ENCODE measurements at regions not wholly inside any gene's neighbourhood (a gene's known extent, or its start where the extent isn't known, plus 50 kb on each side); places are given as distances from the start of the nearest gene placed in this dataset.

DNA sequence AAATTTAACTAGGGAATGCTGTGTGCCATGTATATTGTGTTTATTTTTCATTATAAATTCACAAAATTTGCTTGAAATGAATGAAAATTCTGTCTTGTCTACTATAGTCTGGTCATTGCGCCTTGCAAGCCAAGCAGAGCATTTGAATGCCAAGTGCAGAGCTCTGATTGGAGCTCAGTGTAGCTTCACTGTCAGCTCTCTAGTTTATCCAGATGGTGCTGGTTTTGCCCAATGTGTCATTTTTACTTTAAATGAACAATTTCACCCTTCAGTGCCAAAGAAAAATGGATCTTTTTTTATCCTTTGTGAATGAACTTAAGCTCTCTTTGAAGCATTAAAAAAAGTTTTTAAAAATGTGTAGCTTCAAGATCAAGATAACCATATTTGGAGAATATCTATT lies 225.6 kb upstream of the CACNA2D1 start:
- Histone ChIP-seq H3K4me1 (ENCODE audit: insufficient read depth, low read length) (no peaks in the 10 kb centered on the region), H3K79me2 (ENCODE audit: low read length) (no peaks in the 10 kb centered on the region), H3F3A (ENCODE audit: low read length, unreplicated experiment) (no peaks in the 10 kb centered on the region), H3K4me2 (ENCODE audit: low read length) (no peak overlapping the region), H3K9ac (ENCODE audit: low read length) (no peak overlapping the region), H3K4me3 (ENCODE audit: low read length) (no peak overlapping the region), H3K9me2 (replicated peaks; ENCODE audit: low read length) (no peaks in the 10 kb centered on the region), H3K36me3 (ENCODE audit: low read depth, low read length) (no peaks in the 10 kb centered on the region), H3K27ac (ENCODE audit: low read length) (no peak overlapping the region), H3K9me3 (ENCODE audit: low read length) (no peaks in the 10 kb centered on the region), H2AFZ (ENCODE audit: low read length) (no peak overlapping the region), H3K27me3 (ENCODE audit: low read length) (no peaks in the 10 kb centered on the region), H4K20me1 (ENCODE audit: low read length) (no peaks in the 10 kb centered on the region)
- no peak for DNase-seq
- intact Hi-C loops (cut with micrococcal nuclease): no loop called here
- ChIA-PET CTCF (no interaction called here), POLR2A (ENCODE audit: unreplicated experiment) (no interaction called here)
- ATAC-seq: no peak
- TF ChIP-seq CTCF (conservative IDR thresholded peaks at IDR 0.05; ENCODE audit: low read depth, low read length) (no peak), EZH2 (IDR thresholded peaks at IDR 0.05; ENCODE audit: low read length, unreplicated experiment) (no peak), EZH2phosphoT487 (IDR thresholded peaks at IDR 0.05; ENCODE audit: borderline replicate concordance, low read length) (no peak)
- BruUV-seq (replicated peaks): no TSS peak

DNA sequence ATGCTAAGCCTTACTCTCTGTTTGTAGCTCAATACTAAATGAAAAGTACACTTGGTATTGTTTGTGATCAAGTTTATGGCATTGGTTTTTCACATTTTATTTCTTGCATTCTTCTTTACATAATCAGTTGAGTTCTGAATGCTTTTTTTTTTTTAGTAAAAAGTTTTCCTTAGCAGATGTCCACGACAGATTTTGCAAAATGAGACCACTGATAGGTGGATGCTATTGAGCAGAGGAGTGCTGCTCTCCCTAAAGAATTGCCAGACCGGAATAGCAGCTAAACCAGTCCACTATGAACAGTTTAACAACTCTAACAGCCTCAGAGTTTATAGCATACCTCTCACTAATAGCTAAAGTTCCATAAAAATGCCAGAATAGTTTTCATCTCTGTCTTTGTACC lies 225.1 kb upstream of the CACNA2D1 start:
- intact Hi-C loops (cut with micrococcal nuclease): no loop called here
- no peak overlapping the region for H3K4me2 ChIP-seq (ENCODE audit: low read length)
- ChIA-PET CTCF (interaction anchor here (0.6 kb wide), 1 partner anchor 992 kb away, joined by 11 read pairs; no protein-coding TSS in a partner anchor), POLR2A (ENCODE audit: unreplicated experiment) (no interaction called here)
- H4K20me1 ChIP-seq (ENCODE audit: low read length): no peaks in the 10 kb centered on the region
- no peaks in the 10 kb centered on the region for H3K9me3 ChIP-seq (ENCODE audit: low read length)
- no peak overlapping the region for H2AFZ ChIP-seq (ENCODE audit: low read length)
- DNase-seq (no peak), ATAC-seq (no peak)
- no TSS peak for BruUV-seq (replicated peaks)
- no peaks in the 10 kb centered on the region for H3K9me2 ChIP-seq (replicated peaks; ENCODE audit: low read length)
- no peaks in the 10 kb centered on the region for H3K79me2 ChIP-seq (ENCODE audit: low read length)
- H3K36me3 ChIP-seq (ENCODE audit: low read depth, low read length): no peaks in the 10 kb centered on the region
- no peak overlapping the region for H3K9ac ChIP-seq (ENCODE audit: low read length)
- no peak overlapping the region for H3K27ac ChIP-seq (ENCODE audit: low read length)
- no peaks in the 10 kb centered on the region for H3K4me1 ChIP-seq (ENCODE audit: insufficient read depth, low read length)
- H3F3A ChIP-seq (ENCODE audit: low read length, unreplicated experiment): no peaks in the 10 kb centered on the region
- H3K4me3 ChIP-seq (ENCODE audit: low read length): no peak overlapping the region
- no peaks in the 10 kb centered on the region for H3K27me3 ChIP-seq (ENCODE audit: low read length)
- TF ChIP-seq CTCF (conservative IDR thresholded peaks at IDR 0.05; ENCODE audit: low read depth, low read length): no peak

DNA sequence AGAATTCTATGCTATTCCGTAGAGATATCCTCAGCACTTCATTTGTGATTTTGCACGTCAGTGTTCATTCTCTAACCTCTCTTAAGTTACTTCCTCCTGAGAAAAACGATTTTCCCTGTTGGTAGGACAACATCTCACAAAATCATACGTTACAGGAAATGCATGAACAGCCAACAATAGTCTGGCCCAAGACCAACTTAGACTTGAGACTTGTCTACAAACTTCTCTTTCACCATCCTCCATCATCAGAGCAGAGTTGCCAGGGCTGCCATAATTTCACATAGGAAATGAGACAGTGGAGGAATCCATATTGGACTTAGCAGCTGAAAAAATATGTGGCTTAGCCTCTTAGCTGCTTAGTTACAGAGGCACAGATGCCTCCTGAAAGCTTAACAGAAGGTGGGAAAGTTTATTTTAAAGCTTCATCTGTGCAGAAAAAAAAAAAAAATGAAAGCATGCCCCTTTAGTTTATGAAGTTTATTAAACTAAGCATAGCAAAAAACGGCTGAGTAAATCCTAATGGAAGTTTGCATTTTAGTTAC lies 222.5 kb upstream of the CACNA2D1 start:
- H3K9me3 ChIP-seq (ENCODE audit: low read length): no peaks in the 10 kb centered on the region
- H3K27ac ChIP-seq (ENCODE audit: low read length): no peak overlapping the region
- H4K20me1 ChIP-seq (ENCODE audit: low read length): no peaks in the 10 kb centered on the region
- intact Hi-C loops (cut with micrococcal nuclease): no loop called here
- no peak overlapping the region for H3K4me2 ChIP-seq (ENCODE audit: low read length)
- no peak overlapping the region for H3K9ac ChIP-seq (ENCODE audit: low read length)
- ChIA-PET POLR2A (ENCODE audit: unreplicated experiment) (no interaction called here), CTCF (no interaction called here)
- no TSS peak for BruUV-seq (replicated peaks)
- H2AFZ ChIP-seq (ENCODE audit: low read length): no peak overlapping the region
- no peaks in the 10 kb centered on the region for H3K4me1 ChIP-seq (ENCODE audit: insufficient read depth, low read length)
- no peaks in the 10 kb centered on the region for H3K79me2 ChIP-seq (ENCODE audit: low read length)
- no peaks in the 10 kb centered on the region for H3K36me3 ChIP-seq (ENCODE audit: low read depth, low read length)
- H3K4me3 ChIP-seq (ENCODE audit: low read length): no peak overlapping the region
- H3K9me2 ChIP-seq (replicated peaks; ENCODE audit: low read length): no peaks in the 10 kb centered on the region
- DNase-seq (no peak), ATAC-seq (no peak)
- TF ChIP-seq EZH2 (IDR thresholded peaks at IDR 0.05; ENCODE audit: low read length, unreplicated experiment) (no peak), EZH2phosphoT487 (IDR thresholded peaks at IDR 0.05; ENCODE audit: borderline replicate concordance, low read length) (no peak), CTCF (conservative IDR thresholded peaks at IDR 0.05; ENCODE audit: low read depth, low read length) (no peak)
- H3F3A ChIP-seq (ENCODE audit: low read length, unreplicated experiment): no peaks in the 10 kb centered on the region
- no peaks in the 10 kb centered on the region for H3K27me3 ChIP-seq (ENCODE audit: low read length)

All from PC-3 (cell line).